ENCODE measurements at regions not wholly inside any gene's neighbourhood (a gene's known extent, or its start where the extent isn't known, plus 50 kb on each side); places are given as distances from the start of the nearest gene placed in this dataset.

- TF ChIP-seq ZNF792 (CRISPR knock-in tag; IDR thresholded peaks at IDR 0.05): no peak
- TF ChIP-seq NFRKB (IDR thresholded peaks at IDR 0.05): no peak
- TF ChIP-seq ZNF768 (CRISPR knock-in tag; IDR thresholded peaks at IDR 0.05): peak; percentile 98
- no peak for TF ChIP-seq CAMTA2 (CRISPR knock-in tag; IDR thresholded peaks at IDR 0.05; ENCODE audit: borderline replicate concordance)
- no peak for TF ChIP-seq REXO4 (CRISPR knock-in tag; IDR thresholded peaks at IDR 0.05; ENCODE audit: borderline replicate concordance)
- no peak for TF ChIP-seq GTF2F1 (IDR thresholded peaks at IDR 0.05; ENCODE audit: low read length)
- TF ChIP-seq RBM22 (optimal IDR thresholded peaks at IDR 0.05; ENCODE audit: low read length): peak; percentile 52
- no peak for TF ChIP-seq ZBTB8A (CRISPR knock-in tag; IDR thresholded peaks at IDR 0.05; ENCODE audit: borderline replicate concordance, low read depth)
- no peak for TF ChIP-seq CEBPB (IDR thresholded peaks at IDR 0.05; ENCODE audit: borderline replicate concordance, low read depth, low read length)
- no peak for TF ChIP-seq ELF4 (CRISPR knock-in tag; IDR thresholded peaks at IDR 0.05; ENCODE audit: borderline replicate concordance)
- no peak for TF ChIP-seq CCAR2 (optimal IDR thresholded peaks at IDR 0.05; ENCODE audit: low read depth, low read length)
- no peak for TF ChIP-seq NCOA2 (CRISPR knock-in tag; IDR thresholded peaks at IDR 0.05)
- no peak for TF ChIP-seq RCOR2 (CRISPR knock-in tag; IDR thresholded peaks at IDR 0.05)
- TF ChIP-seq FOXA3 (CRISPR knock-in tag; IDR thresholded peaks at IDR 0.05): no peak
- TF ChIP-seq, protein P1, sequence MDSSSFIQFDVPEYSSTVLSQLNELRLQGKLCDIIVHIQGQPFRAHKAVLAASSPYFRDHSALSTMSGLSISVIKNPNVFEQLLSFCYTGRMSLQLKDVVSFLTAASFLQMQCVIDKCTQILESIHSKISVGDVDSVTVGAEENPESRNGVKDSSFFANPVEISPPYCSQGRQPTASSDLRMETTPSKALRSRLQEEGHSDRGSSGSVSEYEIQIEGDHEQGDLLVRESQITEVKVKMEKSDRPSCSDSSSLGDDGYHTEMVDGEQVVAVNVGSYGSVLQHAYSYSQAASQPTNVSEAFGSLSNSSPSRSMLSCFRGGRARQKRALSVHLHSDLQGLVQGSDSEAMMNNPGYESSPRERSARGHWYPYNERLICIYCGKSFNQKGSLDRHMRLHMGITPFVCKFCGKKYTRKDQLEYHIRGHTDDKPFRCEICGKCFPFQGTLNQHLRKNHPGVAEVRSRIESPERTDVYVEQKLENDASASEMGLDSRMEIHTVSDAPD (CRISPR knock-in tag; IDR thresholded peaks at IDR 0.05): no peak
- TF ChIP-seq DNMT3B (CRISPR knock-in tag; conservative IDR thresholded peaks at IDR 0.05): no peak
- 0 out of 2 replicates have a peak, but pooled peaks have one; percentile 14 for TF ChIP-seq NRL (CRISPR knock-in tag; IDR thresholded peaks at IDR 0.05; ENCODE audit: borderline replicate concordance)
- no peak for TF ChIP-seq IKZF5 (CRISPR knock-in tag; IDR thresholded peaks at IDR 0.05)
- TF ChIP-seq ASH2L (IDR thresholded peaks at IDR 0.05; ENCODE audit: insufficient read length, low read depth, low read length): no peak
- TF ChIP-seq ZFX (CRISPR knock-in tag; IDR thresholded peaks at IDR 0.05; ENCODE audit: low read depth): no peak
- no peak for TF ChIP-seq SNRNP70 (IDR thresholded peaks at IDR 0.05; ENCODE audit: low read depth, low read length)
- no peak for TF ChIP-seq ZNF335 (CRISPR knock-in tag; IDR thresholded peaks at IDR 0.05)
Observed at GRCh38 chr17:77423589-77424451, 283.1 kb downstream of the SEC14L1 start (continued).

All from HepG2 (cell line).